WERI-Rb-1 (cell line): ENCODE measurements at regions not wholly inside any gene's neighbourhood (a gene's known extent, or its start where the extent isn't known, plus 50 kb on each side); places are given as distances from the start of the nearest gene placed in this dataset.

Experiments used
- DNase-seq: peaks from one replicate; pipeline ENCODE4 v3.0.0-alpha.2; 2020
- H3K27ac ChIP-seq: fragments of 250-450 bp; sonication (Bioruptor Pico); 2 replicates; pipeline ENCODE4 v1.5.1; 2020; ENCODE audit warnings: mild to moderate bottlenecking, moderate library complexity
- H3K27me3 ChIP-seq: fragments of 250-450 bp; sonication (Bioruptor Pico); 2 replicates; pipeline ENCODE4 v1.5.1; 2021; ENCODE audit warnings: mild to moderate bottlenecking, low read depth, moderate library complexity; ENCODE audit not compliant: insufficient read depth, severe bottlenecking
- H3K36me3 ChIP-seq: fragments of 250-450 bp; sonication (Bioruptor Pico); 2 replicates; pipeline ENCODE4 v1.5.1; 2020; ENCODE audit warnings: mild to moderate bottlenecking, moderate library complexity
- H3K4me3 ChIP-seq: 2 replicates; pipeline ENCODE4 v1.5.1; 2011; ENCODE audit warnings: low read depth, mild to moderate bottlenecking, control low read depth, low read length
- H3K9me3 ChIP-seq: fragments of 250-450 bp; sonication (Bioruptor Pico); 2 replicates; pipeline ENCODE4 v1.5.1; 2021; ENCODE audit warnings: mild to moderate bottlenecking, moderate library complexity; ENCODE audit not compliant: severe bottlenecking
- CTCF ChIP-seq: IDR thresholded peaks from 2 replicates; pipeline ENCODE4 v1.5.1; 2011; ENCODE audit warnings: low read depth, mild to moderate bottlenecking, control low read depth, inconsistent platforms, low read length

GRCh38 chr12:25723336-25723735 is 170.3 kb upstream of the LMNTD1 start:
- H3K9me3 ChIP-seq = no peaks in the 10 kb centered on the region
- DNase-seq = no peak
- TF ChIP-seq CTCF = no peak
- H3K27ac ChIP-seq = no peak overlapping the region
- no peaks in the 10 kb centered on the region for H3K27me3 ChIP-seq
- no peak overlapping the region for H3K4me3 ChIP-seq
- no peaks in the 10 kb centered on the region for H3K36me3 ChIP-seq

DNA sequence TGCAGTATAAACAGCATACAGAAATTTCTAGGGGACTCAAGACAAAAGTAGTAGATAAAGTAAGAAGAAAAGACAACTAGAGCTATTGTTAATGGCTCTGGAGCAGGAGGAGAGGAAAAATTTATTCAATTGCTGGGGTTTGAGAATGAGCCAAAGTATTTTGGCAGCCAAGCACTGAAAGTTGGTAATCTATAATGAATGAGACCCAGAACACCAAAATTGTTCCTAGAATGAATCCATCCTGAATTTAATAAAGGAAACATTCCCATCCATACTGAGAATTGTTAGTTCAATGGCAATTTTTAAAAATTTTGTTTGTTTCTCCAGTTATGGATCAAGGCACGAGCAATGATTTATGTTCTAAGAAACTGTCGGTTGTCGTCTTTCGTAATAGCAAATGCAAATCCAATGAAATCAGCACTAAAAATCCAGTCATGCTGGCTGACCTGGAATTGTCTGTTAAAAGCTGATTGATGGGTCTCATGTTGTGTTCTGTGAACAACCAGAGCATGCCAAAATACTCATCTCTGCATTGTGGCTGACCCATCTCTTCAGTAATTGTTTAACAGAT is 170.9 kb upstream of the LMNTD1 start:
- Histone ChIP-seq H3K27ac (no peak overlapping the region), H3K4me3 (no peak overlapping the region), H3K27me3 (no peaks in the 10 kb centered on the region), H3K9me3 (no peaks in the 10 kb centered on the region), H3K36me3 (no peaks in the 10 kb centered on the region)
- no peak for DNase-seq
- TF ChIP-seq CTCF = no peak

- H3K27me3 ChIP-seq = no peaks in the 10 kb centered on the region
- no peak for DNase-seq
- no peak overlapping the region for H3K27ac ChIP-seq
- no peak for TF ChIP-seq CTCF
- H3K36me3 ChIP-seq = no peaks in the 10 kb centered on the region
- no peaks in the 10 kb centered on the region for H3K9me3 ChIP-seq
- H3K4me3 ChIP-seq = no peak overlapping the region
Observed at GRCh38 chr12:25725470-25725869, 172.4 kb upstream of the LMNTD1 start.

GRCh38 chr12:25725931-25726330 is 172.8 kb upstream of the LMNTD1 start:
- TF ChIP-seq CTCF = no peak
- Histone ChIP-seq H3K9me3 (no peaks in the 10 kb centered on the region), H3K4me3 (no peak overlapping the region), H3K27ac (no peak overlapping the region), H3K36me3 (no peaks in the 10 kb centered on the region), H3K27me3 (no peaks in the 10 kb centered on the region)
- no peak for DNase-seq

DNA sequence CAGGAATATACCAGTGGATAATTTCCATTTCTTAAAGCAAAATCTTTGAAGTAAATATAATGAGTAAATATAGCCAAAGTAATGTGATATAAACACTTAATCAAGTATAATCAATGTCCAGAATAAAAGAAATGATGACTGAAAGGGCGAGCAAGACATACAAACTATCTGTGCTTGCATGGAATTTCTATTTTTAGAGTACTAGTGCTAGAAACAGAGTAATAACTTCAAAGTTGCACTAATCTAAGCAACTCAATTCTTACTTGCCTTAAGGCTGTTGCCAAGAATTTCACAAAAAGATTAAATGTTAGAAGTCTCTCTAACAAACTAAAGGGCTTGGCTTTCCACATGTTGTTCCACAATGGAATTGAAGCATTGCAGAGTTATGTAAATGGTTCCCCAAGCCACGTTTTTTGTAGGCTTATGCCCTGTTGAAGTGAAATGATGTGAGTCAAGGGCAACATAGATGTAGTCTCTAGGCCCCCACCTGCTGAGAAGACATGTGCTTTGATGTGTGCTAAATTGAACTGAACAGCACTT is 175.0 kb upstream of the LMNTD1 start:
- Histone ChIP-seq H3K4me3 (no peak overlapping the region), H3K36me3 (no peaks in the 10 kb centered on the region), H3K9me3 (no peaks in the 10 kb centered on the region), H3K27ac (no peak overlapping the region), H3K27me3 (no peaks in the 10 kb centered on the region)
- no peak for DNase-seq
- TF ChIP-seq CTCF = no peak
